Right atrium auricular region (tissue), 2 donors: ENCODE measurements at regions not wholly inside any gene's neighbourhood (a gene's known extent, or its start where the extent isn't known, plus 50 kb on each side); places are given as distances from the start of the nearest gene placed in this dataset.
"Not testable (repeated sequence)": the region's sequence is repeated elsewhere in the genome, so short reads cannot be mapped to it uniquely, and the experiment has no call there.

Experiments used
- DNase-seq: peaks from one replicate; pipeline ENCODE4 v3.0.0-alpha.2; 2019; ENCODE audit warnings: low spot score
- H3K27ac ChIP-seq, 2 donors: fragments of 200-600 bp; sonication (generic); 1 replicate in 1 of 2; 2 replicates in 1 of 2; pipeline ENCODE4 v1.5.1; 2016 to 2019
- H3K27me3 ChIP-seq, 2 donors: fragments of 200-600 bp; sonication (generic); one replicate each; pipeline versions ENCODE4 v1.5.1 to v1.6.0; 2017 to 2019
- H3K36me3 ChIP-seq: fragments of 200-600 bp; sonication (generic); one replicate; pipeline ENCODE4 v1.5.1; 2016
- H3K4me1 ChIP-seq, 2 donors: fragments of 200-600 bp; sonication (generic); one replicate each; pipeline versions ENCODE4 v1.5.1 to v1.6.0; 2017 to 2019
- H3K4me3 ChIP-seq, 2 donors: fragments of 200-600 bp; sonication (generic); 1 replicate in 1 of 2; 2 replicates in 1 of 2; pipeline ENCODE4 v1.5.1; 2017 to 2019; ENCODE audit warnings: mild to moderate bottlenecking in 1 of 2, moderate library complexity in 1 of 2
- H3K9me3 ChIP-seq, 2 donors: fragments of 200-600 bp; sonication (generic); one replicate each; pipeline ENCODE4 v1.5.1; 2019
- CTCF ChIP-seq, 2 donors: fragments of 200-600 bp; sonication (generic); IDR thresholded peaks; one replicate each; pipeline ENCODE4 v1.5.1; 2019; ENCODE audit warnings: antibody characterized with exemption in 2 of 2

GRCh38 chr9:6144947-6145346, 70.7 kb upstream of the IL33 start:
- TF ChIP-seq CTCF (IDR thresholded peaks at IDR 0.05) = no peak
- Histone ChIP-seq H3K4me3 (no peak overlapping the region), H3K4me1 (no peaks in the 10 kb centered on the region), H3K9me3 (no peaks in the 10 kb centered on the region), H3K27me3 (no peaks in the 10 kb centered on the region), H3K36me3 (no peaks in the 10 kb centered on the region), H3K27ac (no peak overlapping the region)
- DNase-seq = no peak

GRCh38 chr9:6142799-6143454, 72.7 kb upstream of the IL33 start:
- H3K27me3 ChIP-seq = no peaks in the 10 kb centered on the region
- H3K4me1 ChIP-seq = no peaks in the 10 kb centered on the region
- TF ChIP-seq CTCF (IDR thresholded peaks at IDR 0.05) = no peak
- no peaks in the 10 kb centered on the region for H3K36me3 ChIP-seq
- no peaks in the 10 kb centered on the region for H3K9me3 ChIP-seq
- no peak overlapping the region for H3K4me3 ChIP-seq
- DNase-seq = no peak
- H3K27ac ChIP-seq = no peak overlapping the region

GRCh38 chr9:6135780-6136179, 79.8 kb upstream of the IL33 start:
- not testable (repeated sequence) for DNase-seq, H3K4me1 ChIP-seq, H3K9me3 ChIP-seq, H3K4me3 ChIP-seq, H3K27me3 ChIP-seq, H3K27ac ChIP-seq, H3K36me3 ChIP-seq

GRCh38 chr9:6134661-6135180, 80.9 kb upstream of the IL33 start:
- Histone ChIP-seq H3K36me3 (no peaks in the 10 kb centered on the region), H3K4me3 (no peak overlapping the region), H3K27ac (no peak overlapping the region), H3K9me3 (no peaks in the 10 kb centered on the region), H3K4me1 (no peaks in the 10 kb centered on the region), H3K27me3 (no peaks in the 10 kb centered on the region)
- no peak for TF ChIP-seq CTCF (IDR thresholded peaks at IDR 0.05)
- DNase-seq = no peak

- H3K27me3 ChIP-seq = no peaks in the 10 kb centered on the region
- no peaks in the 10 kb centered on the region for H3K9me3 ChIP-seq
- no peak overlapping the region for H3K4me3 ChIP-seq
- no peaks in the 10 kb centered on the region for H3K36me3 ChIP-seq
- H3K4me1 ChIP-seq = no peaks in the 10 kb centered on the region
- DNase-seq = no peak
- no peak overlapping the region for H3K27ac ChIP-seq
- TF ChIP-seq CTCF (IDR thresholded peaks at IDR 0.05) = no peak
Observed at GRCh38 chr9:6133346-6134063, 82.1 kb upstream of the IL33 start.

GRCh38 chr9:6132650-6133049, 83.0 kb upstream of the IL33 start:
- H3K27me3 ChIP-seq = no peaks in the 10 kb centered on the region
- TF ChIP-seq CTCF (IDR thresholded peaks at IDR 0.05) = no peak

More at GRCh38 chr9:6132650-6133049, 83.0 kb upstream of the IL33 start:
- Histone ChIP-seq H3K36me3 (no peaks in the 10 kb centered on the region), H3K9me3 (no peaks in the 10 kb centered on the region), H3K4me3 (no peak overlapping the region), H3K27ac (no peak overlapping the region), H3K4me1 (no peaks in the 10 kb centered on the region)
- no peak for DNase-seq
